K562 (cell line): ENCODE measurements at regions not wholly inside any gene's neighbourhood (a gene's known extent, or its start where the extent isn't known, plus 50 kb on each side); places are given as distances from the start of the nearest gene placed in this dataset.
"Not testable (repeated sequence)": the region's sequence is repeated elsewhere in the genome, so short reads cannot be mapped to it uniquely, and the experiment has no call there.

Source experiments
- ATAC-seq: fragments of 200-7000 bp; cut with Tn5 transposase; 3 replicates; pipeline ENCODE4 v1.9.1; 2020; ENCODE audit warnings: moderate library complexity
- BruUV-seq: library from RNA; stranded (reverse); fragments of 400-500 nt; replicated peaks from 2 replicates; lab custom pipeline; 2021; lab: Mats Ljungman, UMichigan
- CTCF ChIA-PET: fragments of 300-600 bp; formaldehyde crosslinking; extraction: SDS; loops from one replicate; lab custom pipeline; 2021; ENCODE audit warnings: low intra/inter-chr PET ratio; lab: Yijun Ruan, JAX
- POLR2A ChIA-PET: fragments of 300-600, 350-650 bp; sonication (Branson Sonifier 250); formaldehyde crosslinking; extraction: SDS; loops from one replicate; lab custom pipeline; 2021; ENCODE audit warnings: antibody characterized with exemption, inconsistent platforms; lab: Yijun Ruan, JAX
- DNase-seq, 4 experiments: peaks; one replicate each; pipeline versions ENCODE4 v3.0.0 to v3.0.0-alpha.2; 2011 to 2018; ENCODE audit warnings: low spot score in 3 of 4, mixed read lengths in 3 of 4; ENCODE audit errors: extremely low read depth in 1 of 4
- FAIRE-seq: peaks from 2 replicates; lab custom pipeline; 2011; peaks lifted over from hg19 to GRCh38; lab: Jason Lieb, UNC
- H2AFZ ChIP-seq: 2 replicates; pipeline ENCODE4 v1.6.0; 2011; ENCODE audit warnings: low read depth, low read length, control low read depth, inconsistent platforms
- H3K27ac ChIP-seq: fragments of 200-600 bp; 3 replicates; pipeline ENCODE4 v1.8.0; 2011; ENCODE audit warnings: low read depth, mild to moderate bottlenecking, control low read depth, inconsistent platforms, low read length, moderate library complexity, mixed read lengths; ENCODE audit errors: extremely low read depth
- H3K27me3 ChIP-seq, 2 experiments: fragments of 300-600 bp in 1 of 2; 2 replicates in 1 of 2; 3 replicates in 1 of 2; pipeline versions ENCODE4 v1.6.0 to v1.8.0; 2011; ENCODE audit warnings: inconsistent platforms in 2 of 2, low read length in 2 of 2, mild to moderate bottlenecking in 1 of 2, mixed read lengths in 1 of 2, moderate library complexity in 1 of 2; ENCODE audit not compliant: control insufficient read depth in 2 of 2, insufficient read depth in 2 of 2
- H3K36me3 ChIP-seq: fragments of 300-600 bp; 3 replicates; pipeline ENCODE4 v1.8.0; 2011; ENCODE audit warnings: mild to moderate bottlenecking, low read length, inconsistent platforms; ENCODE audit not compliant: control insufficient read depth, insufficient read depth
- H3K4me1 ChIP-seq, 2 experiments: fragments of 200-600 bp in 1 of 2; replicated peaks in 1 of 2; 2 replicates in 1 of 2; 3 replicates in 1 of 2; pipeline versions ENCODE4 v1.5.1 to v1.8.0; 2011; ENCODE audit warnings: inconsistent platforms in 2 of 2, low read length in 2 of 2, mild to moderate bottlenecking in 1 of 2, mixed read lengths in 1 of 2, moderate library complexity in 1 of 2; ENCODE audit not compliant: control insufficient read depth in 2 of 2, insufficient read depth in 2 of 2
- H3K4me2 ChIP-seq: 2 replicates; pipeline ENCODE4 v1.6.1; 2011; ENCODE audit warnings: low read length, control low read depth, inconsistent platforms, mixed read lengths; ENCODE audit not compliant: insufficient read depth
- H3K4me3 ChIP-seq: fragments of 200-600 bp; sonication (generic), shearing (Covaris generic); 2 replicates; pipeline ENCODE4 v1.5.1; 2016; ENCODE audit warnings: control low read depth, inconsistent platforms
- H3K79me2 ChIP-seq: fragments of 200-600 bp; 3 replicates; pipeline ENCODE4 v1.8.0; 2011; ENCODE audit warnings: low read length, inconsistent platforms; ENCODE audit not compliant: control insufficient read depth, insufficient read depth
- H3K9ac ChIP-seq, 2 experiments: 2 replicates each; pipeline versions ENCODE4 v1.6.0 to v1.6.1; 2011; ENCODE audit warnings: low read depth in 2 of 2, low read length in 2 of 2, control low read depth in 1 of 2, inconsistent platforms in 1 of 2, mild to moderate bottlenecking in 1 of 2, mixed read lengths in 1 of 2; ENCODE audit not compliant: insufficient read depth in 1 of 2
- H3K9me1 ChIP-seq: one replicate; pipeline ENCODE4 v1.6.0; 2011; ENCODE audit warnings: inconsistent platforms, mild to moderate bottlenecking, low read length, moderate library complexity; ENCODE audit not compliant: control insufficient read depth, insufficient read depth
- H3K9me3 ChIP-seq: replicated peaks from 2 replicates; pipeline ENCODE4 v1.5.1; 2011; ENCODE audit warnings: low read depth, low read length, inconsistent platforms; ENCODE audit not compliant: control insufficient read depth, insufficient read depth
- H4K20me1 ChIP-seq: replicated peaks from 2 replicates; pipeline ENCODE4 v1.6.1; 2011; ENCODE audit warnings: low read length, inconsistent platforms, mixed read lengths; ENCODE audit not compliant: control insufficient read depth, insufficient read depth
- STAT6 ChIP-seq: sonication (generic); formaldehyde crosslinking; IDR thresholded peaks from 2 replicates; pipeline ENCODE4 v1.8.1; 2023; ENCODE audit warnings: mild to moderate bottlenecking, missing genetic modification reagents
- ZBTB1 ChIP-seq: sonication (generic); formaldehyde crosslinking; IDR thresholded peaks from 2 replicates; pipeline ENCODE4 v1.8.1; 2023; ENCODE audit warnings: missing genetic modification reagents, low read depth, mild to moderate bottlenecking, borderline replicate concordance
- ZBTB34 ChIP-seq: fragments of 250-450 bp; sonication (Bioruptor Pico); IDR thresholded peaks from 2 replicates; pipeline ENCODE4 v1.8.0; 2021; ENCODE audit warnings: mild to moderate bottlenecking, moderate library complexity
- WGBS: fragments of 100-300 bp; shearing (Covaris generic); methylation state at CpG from one replicate; pipeline ENCODE4 v1.1.6; 2016; ENCODE audit warnings: low coverage, mixed read lengths; ENCODE audit not compliant: insufficient coverage; ENCODE audit errors: missing lambda C conversion rate; 5-methylcytosine and 5-hydroxymethylcytosine counted together
- in situ Hi-C: fragments of 300-500 bp; cut with MboI; formaldehyde crosslinking; loops from 4 replicates; pipeline ENCODE4 v1.15.0; 2018; ENCODE audit warnings: inconsistent platforms, mixed read lengths
- intact Hi-C: fragments of 100-400 bp; cut with micrococcal nuclease; formaldehyde crosslinking; loops from 2 replicates; pipeline ENCODE4 v1.14.2; 2022

- TF ChIP-seq ZBTB34 (CRISPR knock-in tag) (no peak), STAT6 (CRISPR knock-in tag) (no peak), ZBTB1 (CRISPR knock-in tag) (no peak)
These were observed 121.6 kb downstream of the TMEM121 start (continued) for GRCh38 chr14:105647784-105648608.

- H3K79me2 ChIP-seq, H4K20me1 ChIP-seq, DNase-seq, H2AFZ ChIP-seq, H3K36me3 ChIP-seq, intact Hi-C loops, CTCF ChIA-PET, ATAC-seq, in situ Hi-C loops, H3K4me1 ChIP-seq, H3K27me3 ChIP-seq, H3K9me3 ChIP-seq, H3K27ac ChIP-seq, FAIRE-seq, H3K4me3 ChIP-seq, BruUV-seq, H3K9ac ChIP-seq, H3K4me2 ChIP-seq, H3K9me1 ChIP-seq: not testable (repeated sequence)
- 1% methylated on average over 9 of the region's 13 CpGs for WGBS
- POLR2A ChIA-PET = interaction anchor here (0.6 kb wide), 1 partner anchor 20 kb away, joined by 3 read pairs; no protein-coding TSS in a partner anchor
These were observed 122.5 kb downstream of the TMEM121 start for GRCh38 chr14:105648609-105649535.

- H4K20me1 ChIP-seq, H3K79me2 ChIP-seq, intact Hi-C loops, BruUV-seq, FAIRE-seq, H3K36me3 ChIP-seq, in situ Hi-C loops, POLR2A ChIA-PET, CTCF ChIA-PET, DNase-seq, H3K27me3 ChIP-seq, H3K4me2 ChIP-seq, H3K9ac ChIP-seq, H2AFZ ChIP-seq, H3K27ac ChIP-seq, H3K4me1 ChIP-seq, H3K4me3 ChIP-seq, ATAC-seq, H3K9me3 ChIP-seq, H3K9me1 ChIP-seq: not testable (repeated sequence)
- WGBS = 78% methylated on average over 3 of the region's 8 CpGs
These were observed 125.9 kb downstream of the TMEM121 start for GRCh38 chr14:105652317-105652716.
